RWPE2 (cell line): ENCODE measurements at regions not wholly inside any gene's neighbourhood (a gene's known extent, or its start where the extent isn't known, plus 50 kb on each side); places are given as distances from the start of the nearest gene placed in this dataset.

Experiments
- ATAC-seq: fragments of 200-7000 bp; cut with Tn5 transposase; 3 replicates; pipeline ENCODE4 v1.9.1; 2021; ENCODE audit warnings: low read depth
- DNase-seq: peaks from one replicate; pipeline ENCODE4 v3.0.0-alpha.2; 2020; ENCODE audit warnings: low spot score
- H3K27ac ChIP-seq: fragments of 450-650 bp; 2 replicates; pipeline ENCODE4 v1.5.1; 2017; ENCODE audit warnings: mild to moderate bottlenecking; ENCODE audit not compliant: poor library complexity, severe bottlenecking
- H3K27me3 ChIP-seq: fragments of 250-450 bp; sonication (Bioruptor Pico); 2 replicates; pipeline ENCODE4 v1.5.1; 2021; ENCODE audit warnings: mild to moderate bottlenecking, moderate library complexity; ENCODE audit not compliant: insufficient read depth, poor library complexity, severe bottlenecking
- H3K36me3 ChIP-seq: fragments of 250-450 bp; sonication (Bioruptor Pico); 2 replicates; pipeline ENCODE4 v1.5.1; 2020; ENCODE audit warnings: low read depth, mild to moderate bottlenecking, moderate library complexity
- H3K4me1 ChIP-seq: fragments of 250-450 bp; sonication (Bioruptor Pico); 2 replicates; pipeline ENCODE4 v1.5.1; 2021; ENCODE audit warnings: mild to moderate bottlenecking, moderate library complexity; ENCODE audit not compliant: insufficient read depth, poor library complexity, severe bottlenecking
- H3K4me3 ChIP-seq: fragments of 250-450 bp; sonication (Bioruptor Pico); 2 replicates; pipeline ENCODE4 v1.5.1; 2021; ENCODE audit warnings: mild to moderate bottlenecking, moderate library complexity; ENCODE audit not compliant: severe bottlenecking
- H3K9me3 ChIP-seq: fragments of 250-450 bp; sonication (Bioruptor Pico); 2 replicates; pipeline ENCODE4 v1.5.1; 2021; ENCODE audit warnings: mild to moderate bottlenecking, moderate library complexity; ENCODE audit not compliant: severe bottlenecking
- CTCF ChIP-seq: fragments of 450-650 bp; IDR thresholded peaks from one replicate; pipeline ENCODE4 v1.5.1; 2017; ENCODE audit warnings: mild to moderate bottlenecking, moderate library complexity; ENCODE audit not compliant: poor library complexity, severe bottlenecking

- no peak for TF ChIP-seq CTCF
- H3K27ac ChIP-seq = no peak overlapping the region
- no peaks in the 10 kb centered on the region for H3K4me1 ChIP-seq
- H3K9me3 ChIP-seq = no peaks in the 10 kb centered on the region
- no peaks in the 10 kb centered on the region for H3K36me3 ChIP-seq
- ATAC-seq = no peak
- no peak overlapping the region for H3K4me3 ChIP-seq
- no peak for DNase-seq
- H3K27me3 ChIP-seq = no peaks in the 10 kb centered on the region
Measured at GRCh38 chr3:163422671-163423070, 1655.6 kb downstream of the SI start.

GRCh38 chr3:163391407-163392181, 1686.7 kb downstream of the SI start:
- H3K9me3 ChIP-seq = no peaks in the 10 kb centered on the region
- ATAC-seq (no peak), DNase-seq (no peak)
- no peak overlapping the region for H3K4me3 ChIP-seq
- no peaks in the 10 kb centered on the region for H3K4me1 ChIP-seq
- H3K27me3 ChIP-seq = no peaks in the 10 kb centered on the region
- H3K27ac ChIP-seq = no peak overlapping the region
- no peak for TF ChIP-seq CTCF
- H3K36me3 ChIP-seq = no peaks in the 10 kb centered on the region

DNA sequence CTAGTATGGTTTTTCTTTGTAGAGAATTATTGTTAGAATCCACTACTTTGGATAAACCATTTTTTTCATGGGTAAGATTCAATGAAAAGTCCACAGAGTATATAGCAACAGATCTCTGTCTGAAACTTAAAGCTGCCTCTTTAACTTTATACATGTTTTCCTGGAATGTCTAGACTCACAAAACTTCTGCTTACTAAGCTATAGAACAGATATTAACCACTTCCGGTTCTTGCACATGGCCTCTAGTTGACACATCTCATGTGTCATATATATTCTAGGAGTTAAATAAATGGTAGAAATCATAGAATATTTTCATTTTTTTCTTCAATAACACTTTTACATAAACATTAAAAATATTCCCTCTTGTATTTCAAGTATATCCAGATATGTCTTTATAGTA, 1693.9 kb downstream of the SI start:
- ATAC-seq = no peak
- Histone ChIP-seq H3K36me3 (no peaks in the 10 kb centered on the region), H3K4me3 (no peak overlapping the region), H3K27me3 (no peaks in the 10 kb centered on the region), H3K27ac (no peak overlapping the region), H3K4me1 (no peaks in the 10 kb centered on the region), H3K9me3 (no peaks in the 10 kb centered on the region)
- TF ChIP-seq CTCF = no peak
- DNase-seq = no peak

DNA sequence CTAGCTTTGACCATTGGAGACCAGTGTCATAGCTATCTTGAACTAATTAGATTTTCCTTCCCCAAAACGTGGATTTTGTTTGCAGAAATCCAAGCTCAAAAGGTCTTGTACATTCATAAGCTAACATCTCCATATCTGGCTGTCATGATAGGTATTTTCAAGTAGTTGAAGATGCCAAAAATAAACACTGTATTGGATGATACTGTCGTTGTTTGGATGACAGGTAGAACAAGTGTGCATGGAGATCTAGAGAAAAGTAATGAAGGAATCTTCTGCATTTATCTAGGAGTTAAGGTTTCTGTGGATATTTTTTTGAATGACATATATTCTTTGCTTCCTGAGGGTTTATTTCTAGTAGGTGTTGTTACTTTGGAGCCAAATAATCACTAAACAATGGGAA, 1696.1 kb downstream of the SI start:
- DNase-seq (no peak), ATAC-seq (no peak)
- H3K27me3 ChIP-seq = no peaks in the 10 kb centered on the region
- H3K9me3 ChIP-seq = no peaks in the 10 kb centered on the region
- TF ChIP-seq CTCF = no peak
- no peak overlapping the region for H3K27ac ChIP-seq
- H3K36me3 ChIP-seq = no peaks in the 10 kb centered on the region
- H3K4me1 ChIP-seq = no peaks in the 10 kb centered on the region
- no peak overlapping the region for H3K4me3 ChIP-seq

GRCh38 chr3:163368168-163368567, 1710.1 kb downstream of the SI start:
- Histone ChIP-seq H3K36me3 (no peaks in the 10 kb centered on the region), H3K4me3 (no peak overlapping the region), H3K9me3 (no peaks in the 10 kb centered on the region), H3K27ac (peak overlapping the region; percentile 25), H3K27me3 (no peaks in the 10 kb centered on the region), H3K4me1 (peaks cover 11% of the 10 kb centered on the region)
- TF ChIP-seq CTCF = no peak
- DNase-seq (no peak), ATAC-seq (peak; percentile 97)
